Activated CD8-positive, alpha-beta memory T cell treated with anti-CD3 and anti-CD28 coated beads for 48 hours (primary cell): ENCODE measurements at regions not wholly inside any gene's neighbourhood (a gene's known extent, or its start where the extent isn't known, plus 50 kb on each side); places are given as distances from the start of the nearest gene placed in this dataset.

Experiments
- DNase-seq, 3 experiments: peaks; one replicate each; pipeline ENCODE4 v3.0.0-alpha.2; 2020; ENCODE audit warnings: low read depth in 2 of 3, low spot score in 2 of 3

- DNase-seq = no peak
These were observed 555.1 kb downstream of the BCL11A start for GRCh38 chr2:59998324-59998723.

GRCh38 chr2:59997371-59997770, 556.1 kb downstream of the BCL11A start:
- no peak for DNase-seq

GRCh38 chr2:59996855-59997254, 556.6 kb downstream of the BCL11A start:
- DNase-seq = no peak

- DNase-seq = no peak
These were observed 559.7 kb downstream of the BCL11A start for GRCh38 chr2:59993726-59994125.

- no peak for DNase-seq
These were observed 565.1 kb downstream of the BCL11A start for GRCh38 chr2:59988341-59988740.

- DNase-seq = no peak
These were observed 566.9 kb downstream of the BCL11A start for GRCh38 chr2:59986511-59986910.

- no peak for DNase-seq
These were observed 567.5 kb downstream of the BCL11A start for GRCh38 chr2:59985923-59986322.

- no peak for DNase-seq
These were observed 579.2 kb downstream of the BCL11A start for GRCh38 chr2:59974051-59974766.

GRCh38 chr2:59969161-59969560, 584.3 kb downstream of the BCL11A start:
- DNase-seq = no peak

GRCh38 chr2:59968441-59968840, 585.0 kb downstream of the BCL11A start:
- no peak for DNase-seq

GRCh38 chr2:59967691-59968090, 585.8 kb downstream of the BCL11A start:
- DNase-seq = no peak

- no peak for DNase-seq
These were observed 590.3 kb downstream of the BCL11A start for GRCh38 chr2:59963157-59963556.

GRCh38 chr2:59961746-59962145, 591.7 kb downstream of the BCL11A start:
- DNase-seq = no peak

- no peak for DNase-seq
These were observed 593.5 kb downstream of the BCL11A start for GRCh38 chr2:59959944-59960343.

GRCh38 chr2:59957504-59957903, 596.0 kb downstream of the BCL11A start:
- no peak for DNase-seq

GRCh38 chr2:59956981-59957380, 596.5 kb downstream of the BCL11A start:
- DNase-seq = no peak

GRCh38 chr2:59947917-59948541, 605.4 kb downstream of the BCL11A start:
- no peak for DNase-seq

GRCh38 chr2:59947209-59947608, 606.2 kb downstream of the BCL11A start:
- DNase-seq = no peak

- DNase-seq = no peak
These were observed 614.2 kb downstream of the BCL11A start for GRCh38 chr2:59939236-59939635.

- DNase-seq = no peak
These were observed 615.3 kb downstream of the BCL11A start for GRCh38 chr2:59938181-59938580.

- DNase-seq = no peak
These were observed 617.4 kb downstream of the BCL11A start for GRCh38 chr2:59936048-59936447.

GRCh38 chr2:59935005-59935404, 618.4 kb downstream of the BCL11A start:
- no peak for DNase-seq

GRCh38 chr2:59933948-59934347, 619.5 kb downstream of the BCL11A start:
- no peak for DNase-seq
